Heart left ventricle (tissue), 16 donors: ENCODE measurements at regions not wholly inside any gene's neighbourhood (a gene's known extent, or its start where the extent isn't known, plus 50 kb on each side); places are given as distances from the start of the nearest gene placed in this dataset.

Experiments
- ATAC-seq, 4 donors: fragments of 200-7000 bp; cut with Tn5 transposase; one replicate each; pipeline ENCODE4 v1.9.1; 2020 to 2022; ENCODE audit warnings: moderate library complexity in 4 of 4, mild to moderate bottlenecking in 3 of 4, moderate number of reproducible peaks in 1 of 4
- DNase-seq, 5 donors: peaks; one replicate each; pipeline ENCODE4 v3.0.0-alpha.2; 2020
- H3K27ac ChIP-seq, 12 donors: fragments of 200-600 bp; sonication (generic) in 4 of 12; one replicate each; pipeline versions ENCODE4 v1.5.0 to v1.8.0; 2016 to 2022; ENCODE audit warnings: mild to moderate bottlenecking in 2 of 12
- H3K27me3 ChIP-seq, 9 donors: fragments of 200-600 bp; sonication (generic) in 2 of 9; one replicate each; pipeline versions ENCODE4 v1.5.1 to v1.8.0; 2016 to 2022; ENCODE audit warnings: mild to moderate bottlenecking in 3 of 9
- H3K36me3 ChIP-seq, 9 donors: fragments of 200-600 bp; sonication (generic) in 2 of 9; one replicate each; pipeline versions ENCODE4 v1.5.0 to v1.8.0; 2018 to 2022; ENCODE audit warnings: mild to moderate bottlenecking in 2 of 9
- H3K4me1 ChIP-seq, 12 donors: fragments of 200-600 bp; sonication (generic) in 4 of 12; one replicate each; pipeline versions ENCODE4 v1.5.0 to v1.8.0; 2016 to 2022; ENCODE audit warnings: mild to moderate bottlenecking in 3 of 12
- H3K4me3 ChIP-seq, 12 donors: fragments of 200-600 bp; sonication (generic) in 4 of 12; one replicate each; pipeline versions ENCODE4 v1.5.0 to v1.8.0; 2017 to 2022; ENCODE audit warnings: mild to moderate bottlenecking in 9 of 12, moderate library complexity in 4 of 12
- H3K9me3 ChIP-seq, 12 donors: fragments of 200-600 bp; sonication (generic) in 4 of 12; one replicate each; pipeline versions ENCODE4 v1.5.0 to v1.8.0; 2016 to 2022; ENCODE audit warnings: mild to moderate bottlenecking in 1 of 12
- POLR2A ChIP-seq, 2 donors: fragments of 450-650 bp; IDR thresholded peaks; one replicate each; pipeline ENCODE4 v1.6.1; 2017; ENCODE audit warnings: antibody characterized with exemption in 2 of 2, mild to moderate bottlenecking in 2 of 2, moderate library complexity in 2 of 2
- WGBS, 4 donors: extraction: QIAGEN DNeasy Blood & Tissue Kit in 2 of 4; methylation state at CpG; one replicate each; pipeline versions ENCODE4 v1.1.5 to v1.1.7; 2013 to 2018; 5-methylcytosine and 5-hydroxymethylcytosine counted together
- intact Hi-C, 10 donors: fragments of 100-400 bp; cut with DNase I; formaldehyde crosslinking; loops; one replicate each; pipeline versions ENCODE4 v1.11.1 to v1.14.2; 2022
- TF ChIP-seq, protein P1 (sequence below), 12 donors: fragments of 200-600 bp; sonication (generic) in 4 of 12; IDR thresholded peaks; one replicate each; pipeline versions ENCODE4 v1.5.0 to v1.8.0; 2018 to 2022; ENCODE audit warnings: antibody characterized with exemption in 12 of 12, mild to moderate bottlenecking in 5 of 12
- donor health status: ischemic (EF 13 %, LVEDD 7.1; RV severe dilation, severe dysfunction).
- donor health status: healthy with polysubstance abuse.
- donor health status: DM: no; HTN: yes; CAD: no.
- donor health status: DM: no; HTN: no; CAD: no.
- donor health status: ischemic (EF 25% LVEDD 6.9; RV normal size, moderate dysfunction).
- donor health status: ischemic (EF 25% LVEDD 5.7; RV mildly dilated, moderate dysfunction).
- donor health status: healthy.
- donor health status: DM: yes; HTN: yes; CAD: no.
- donor health status: ischemic (EF 35%, LVEDD 5.7; RV mildly dilated, moderate dysfunction).
- donor health status: nonischemic (EF 11% LVEDD 7.7; RV severe dilation, severe dysfunction).
- donor health status: DM: yes; HTN: yes; CAD: no.
- donor health status: PGD.
- donor health status: ischemic (EF 29% LVEDD 5.4; RV normal size, mild dysfunction).
- donor health status: nonischemic (EF 23%, LVEDD 6.1; RV moderate dilation, normal function).

DNA sequence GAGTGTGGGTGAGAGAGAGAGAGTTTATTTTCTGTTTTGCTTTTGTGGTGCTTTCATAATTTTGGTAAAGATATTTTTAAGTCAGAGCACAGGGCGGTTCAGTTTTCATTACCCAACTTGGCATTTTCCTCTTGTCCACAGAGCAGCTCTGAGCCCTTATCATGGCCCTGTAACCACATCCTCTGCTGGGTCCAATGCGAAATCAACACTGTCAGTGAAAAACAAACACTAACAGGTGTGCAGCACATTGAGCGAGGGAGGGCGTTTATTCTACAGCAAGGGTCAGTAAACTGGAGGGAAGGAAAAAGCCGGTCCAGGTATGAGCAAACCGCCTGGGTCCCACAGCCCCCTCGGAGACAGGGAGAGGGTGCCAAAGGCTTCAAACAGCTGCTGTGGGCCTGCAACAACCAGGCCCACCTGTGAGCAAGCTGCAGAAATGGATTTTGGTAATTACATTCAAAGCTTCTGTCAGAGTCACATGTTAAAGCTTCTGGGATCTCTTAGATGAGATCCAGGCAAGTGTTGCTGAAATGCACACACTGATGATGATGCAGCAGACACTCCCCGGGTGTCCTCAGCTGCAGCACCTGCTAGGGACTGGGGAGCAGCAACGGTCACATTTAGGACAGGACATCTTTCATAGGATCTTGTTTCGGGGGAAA lies 132.7 kb upstream of the DYRK2 start:
- H3K4me3 ChIP-seq: no peak overlapping the region
- H3K4me1 ChIP-seq: peaks cover 0 to 22% (median 0%) of the 10 kb centered on the region in 12 donors
- intact Hi-C loops: no loop called here
- TF ChIP-seq, protein P1, sequence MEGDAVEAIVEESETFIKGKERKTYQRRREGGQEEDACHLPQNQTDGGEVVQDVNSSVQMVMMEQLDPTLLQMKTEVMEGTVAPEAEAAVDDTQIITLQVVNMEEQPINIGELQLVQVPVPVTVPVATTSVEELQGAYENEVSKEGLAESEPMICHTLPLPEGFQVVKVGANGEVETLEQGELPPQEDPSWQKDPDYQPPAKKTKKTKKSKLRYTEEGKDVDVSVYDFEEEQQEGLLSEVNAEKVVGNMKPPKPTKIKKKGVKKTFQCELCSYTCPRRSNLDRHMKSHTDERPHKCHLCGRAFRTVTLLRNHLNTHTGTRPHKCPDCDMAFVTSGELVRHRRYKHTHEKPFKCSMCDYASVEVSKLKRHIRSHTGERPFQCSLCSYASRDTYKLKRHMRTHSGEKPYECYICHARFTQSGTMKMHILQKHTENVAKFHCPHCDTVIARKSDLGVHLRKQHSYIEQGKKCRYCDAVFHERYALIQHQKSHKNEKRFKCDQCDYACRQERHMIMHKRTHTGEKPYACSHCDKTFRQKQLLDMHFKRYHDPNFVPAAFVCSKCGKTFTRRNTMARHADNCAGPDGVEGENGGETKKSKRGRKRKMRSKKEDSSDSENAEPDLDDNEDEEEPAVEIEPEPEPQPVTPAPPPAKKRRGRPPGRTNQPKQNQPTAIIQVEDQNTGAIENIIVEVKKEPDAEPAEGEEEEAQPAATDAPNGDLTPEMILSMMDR (IDR thresholded peaks at IDR 0.05): no peak
- no peak for TF ChIP-seq POLR2A (IDR thresholded peaks at IDR 0.05)
- no peaks in the 10 kb centered on the region for H3K36me3 ChIP-seq
- H3K27me3 ChIP-seq: no peaks in the 10 kb centered on the region
- peak overlapping the region in 3 of 12 donors; percentile 37 to 39 (median 39) for H3K27ac ChIP-seq
- DNase-seq (peak in 2 of 5 donors; percentile 17 to 35), ATAC-seq (peak; percentile 41 to 83 (median 74))
- WGBS, 4 donors: 78 to 82% (median 80%) methylated on average over 10 of the region's 10 CpGs
- no peaks in the 10 kb centered on the region for H3K9me3 ChIP-seq

DNA sequence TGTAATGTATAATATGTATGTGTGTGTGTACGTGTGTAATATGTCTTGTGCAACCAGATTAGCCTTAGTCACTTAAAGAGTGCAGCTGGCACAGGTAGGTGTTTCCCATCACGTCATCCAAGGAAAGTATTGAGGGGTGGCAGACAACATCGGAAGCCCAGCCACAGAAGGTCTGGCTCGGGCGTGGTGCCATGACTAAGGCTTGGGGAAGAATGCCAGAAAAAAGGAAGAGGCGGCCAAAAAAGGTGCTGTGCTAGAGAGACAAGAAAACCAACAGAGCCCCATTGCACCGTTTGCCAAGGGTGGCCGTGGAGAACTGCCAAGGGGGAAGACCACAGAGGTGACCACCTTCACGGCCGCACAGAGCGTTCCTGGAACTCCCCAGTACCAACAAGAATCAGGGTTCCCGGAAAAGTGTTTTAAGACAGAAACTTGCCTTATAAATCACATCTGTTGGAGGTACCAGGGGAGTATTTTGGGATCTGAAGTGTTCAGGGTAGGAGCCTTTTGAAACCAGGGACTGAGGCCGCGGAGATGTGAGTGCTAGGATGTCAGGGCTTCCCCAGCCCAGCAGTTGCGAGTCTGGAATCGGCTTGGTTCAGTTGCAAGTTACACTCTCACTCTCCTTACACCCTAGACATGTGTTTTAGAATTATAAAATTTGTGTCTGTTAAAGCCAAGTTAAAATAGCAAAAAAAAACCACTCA lies 131.2 kb upstream of the DYRK2 start:
- H3K9me3 ChIP-seq: no peaks in the 10 kb centered on the region
- DNase-seq (peak in 1 of 5 donors; percentile 31), ATAC-seq (peak in 3 of 4 donors; percentile 43 to 59 (median 58))
- intact Hi-C loops: no loop called here
- H3K4me3 ChIP-seq: no peak overlapping the region
- no peaks in the 10 kb centered on the region for H3K36me3 ChIP-seq
- H3K27me3 ChIP-seq: no peaks in the 10 kb centered on the region
- H3K27ac ChIP-seq: peak overlapping the region in 2 of 12 donors; percentile 24 to 39
- TF ChIP-seq, protein P1 (IDR thresholded peaks at IDR 0.05): no peak
- no peak for TF ChIP-seq POLR2A (IDR thresholded peaks at IDR 0.05)
- peaks cover 0 to 15% (median 0%) of the 10 kb centered on the region in 12 donors for H3K4me1 ChIP-seq
- 66 to 80% (median 70%) methylated on average over 16 of the region's 16 CpGs for WGBS, 4 donors

DNA sequence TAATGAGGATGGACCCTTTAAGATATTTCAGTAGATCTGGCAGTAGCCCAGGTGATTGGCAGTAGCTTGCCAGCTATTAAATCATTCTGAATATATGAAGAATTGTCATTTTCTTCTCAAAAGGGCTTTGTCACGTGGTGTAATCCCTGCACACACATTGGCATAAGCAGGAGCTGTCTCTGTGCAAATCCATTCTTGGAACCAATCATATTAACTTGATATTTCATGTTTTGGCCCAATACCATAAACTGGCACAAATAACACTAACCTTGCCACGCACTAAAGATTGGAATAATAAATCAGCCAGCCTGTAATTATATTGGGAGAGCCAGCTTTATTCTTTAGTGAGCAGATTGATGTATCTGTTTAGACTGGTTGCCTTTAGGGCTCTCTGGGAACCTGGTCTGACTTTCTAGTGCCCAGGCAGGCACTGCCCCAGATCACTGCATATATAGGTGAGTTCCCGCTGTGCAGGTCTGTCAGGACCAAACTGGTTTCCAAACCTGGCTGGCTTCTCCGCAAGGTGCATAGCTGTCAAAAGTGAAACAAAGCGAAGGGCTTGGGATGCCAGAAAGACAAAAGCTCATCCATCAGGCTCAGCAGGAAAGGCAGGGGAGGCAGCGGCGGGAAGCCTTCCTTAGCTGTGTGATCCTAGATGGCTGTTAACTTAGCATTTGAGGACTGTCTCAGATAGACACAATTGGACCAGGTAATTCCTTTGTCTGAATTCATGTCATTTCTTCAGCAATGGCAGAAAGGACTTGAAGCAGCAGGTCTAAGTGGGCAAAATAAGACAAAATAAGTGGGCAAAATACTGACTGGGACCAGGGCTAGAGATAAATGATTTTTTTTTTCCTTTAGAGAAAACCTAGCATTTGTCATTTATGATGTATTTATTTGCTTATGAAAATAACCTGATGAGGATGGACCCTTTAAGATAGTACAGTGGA lies 128.8 kb upstream of the DYRK2 start:
- no peak for DNase-seq
- WGBS, 4 donors: 85 to 91% (median 87%) methylated on average over 7 of the region's 7 CpGs
- Histone ChIP-seq H3K9me3 (no peaks in the 10 kb centered on the region), H3K4me3 (no peak overlapping the region), H3K27me3 (no peaks in the 10 kb centered on the region), H3K27ac (no peak overlapping the region), H3K36me3 (no peaks in the 10 kb centered on the region), H3K4me1 (peaks cover 0 to 15% (median 0%) of the 10 kb centered on the region in 12 donors)
- no peak for ATAC-seq
- TF ChIP-seq POLR2A (IDR thresholded peaks at IDR 0.05): no peak
- TF ChIP-seq, protein P1 (IDR thresholded peaks at IDR 0.05): no peak
- intact Hi-C loops: no loop called here
